ENCODE measurements at regions not wholly inside any gene's neighbourhood (a gene's known extent, or its start where the extent isn't known, plus 50 kb on each side); places are given as distances from the start of the nearest gene placed in this dataset.

GRCh38 chr4:189463734-189464133 lies 476.9 kb upstream of the FRG1 start:
- DNase-seq (ENCODE audit: low read depth in 3 of 3, low spot score in 1 of 3), result no peak

- DNase-seq (ENCODE audit: low read depth in 3 of 3, low spot score in 1 of 3), result no peak
Observed at GRCh38 chr4:189494407-189494806, 446.3 kb upstream of the FRG1 start.

GRCh38 chr4:189497516-189497915 lies 443.2 kb upstream of the FRG1 start:
- DNase-seq (ENCODE audit: low read depth in 3 of 3, low spot score in 1 of 3), result no peak

- DNase-seq (ENCODE audit: low read depth in 3 of 3, low spot score in 1 of 3), result no peak
Observed at GRCh38 chr4:189497996-189498395, 442.7 kb upstream of the FRG1 start.

- DNase-seq (ENCODE audit: low read depth in 3 of 3, low spot score in 1 of 3), result no peak
Observed at GRCh38 chr4:189498457-189498856, 442.2 kb upstream of the FRG1 start.

- no peak for DNase-seq (ENCODE audit: low read depth in 3 of 3, low spot score in 1 of 3)
Observed at GRCh38 chr4:189499696-189500095, 441.0 kb upstream of the FRG1 start.

- DNase-seq (ENCODE audit: low read depth in 3 of 3, low spot score in 1 of 3), result no peak
Observed at GRCh38 chr4:189500970-189501369, 439.7 kb upstream of the FRG1 start.

- no peak for DNase-seq (ENCODE audit: low read depth in 3 of 3, low spot score in 1 of 3)
Observed at GRCh38 chr4:189502841-189503435, 437.7 kb upstream of the FRG1 start.

GRCh38 chr4:189504220-189504619 lies 436.5 kb upstream of the FRG1 start:
- DNase-seq (ENCODE audit: low read depth in 3 of 3, low spot score in 1 of 3), result no peak

- DNase-seq (ENCODE audit: low read depth in 3 of 3, low spot score in 1 of 3), result no peak
Observed at GRCh38 chr4:189505380-189505779, 435.3 kb upstream of the FRG1 start.

GRCh38 chr4:189506080-189506479 lies 434.6 kb upstream of the FRG1 start:
- no peak for DNase-seq (ENCODE audit: low read depth in 3 of 3, low spot score in 1 of 3)

- DNase-seq (ENCODE audit: low read depth in 3 of 3, low spot score in 1 of 3), result no peak
Observed at GRCh38 chr4:189507060-189507459, 433.6 kb upstream of the FRG1 start.

- DNase-seq (ENCODE audit: low read depth in 3 of 3, low spot score in 1 of 3), result no peak
Observed at GRCh38 chr4:189510601-189511000, 430.1 kb upstream of the FRG1 start.

GRCh38 chr4:189511581-189511980 lies 429.1 kb upstream of the FRG1 start:
- no peak for DNase-seq (ENCODE audit: low read depth in 3 of 3, low spot score in 1 of 3)

GRCh38 chr4:189513421-189513820 lies 427.3 kb upstream of the FRG1 start:
- DNase-seq (ENCODE audit: low read depth in 3 of 3, low spot score in 1 of 3), result no peak

GRCh38 chr4:189514209-189514608 lies 426.5 kb upstream of the FRG1 start:
- DNase-seq (ENCODE audit: low read depth in 3 of 3, low spot score in 1 of 3), result no peak

- DNase-seq (ENCODE audit: low read depth in 3 of 3, low spot score in 1 of 3), result no peak
Observed at GRCh38 chr4:189516902-189517301, 423.8 kb upstream of the FRG1 start.

GRCh38 chr4:189519186-189519585 lies 421.5 kb upstream of the FRG1 start:
- no peak for DNase-seq (ENCODE audit: low read depth in 3 of 3, low spot score in 1 of 3)

- no peak for DNase-seq (ENCODE audit: low read depth in 3 of 3, low spot score in 1 of 3)
Observed at GRCh38 chr4:189525304-189525703, 415.4 kb upstream of the FRG1 start.

GRCh38 chr4:189530848-189531247 lies 409.8 kb upstream of the FRG1 start:
- no peak for DNase-seq (ENCODE audit: low read depth in 3 of 3, low spot score in 1 of 3)

- DNase-seq (ENCODE audit: low read depth in 3 of 3, low spot score in 1 of 3), result no peak
Observed at GRCh38 chr4:189533603-189534002, 407.1 kb upstream of the FRG1 start.

GRCh38 chr4:189547559-189547958 lies 393.1 kb upstream of the FRG1 start:
- no peak for DNase-seq (ENCODE audit: low read depth in 3 of 3, low spot score in 1 of 3)

- no peak for DNase-seq (ENCODE audit: low read depth in 3 of 3, low spot score in 1 of 3)
Observed at GRCh38 chr4:189548484-189549125, 392.1 kb upstream of the FRG1 start.
